ENCODE measurements at regions not wholly inside any gene's neighbourhood (a gene's known extent, or its start where the extent isn't known, plus 50 kb on each side); places are given as distances from the start of the nearest gene placed in this dataset.

DNA sequence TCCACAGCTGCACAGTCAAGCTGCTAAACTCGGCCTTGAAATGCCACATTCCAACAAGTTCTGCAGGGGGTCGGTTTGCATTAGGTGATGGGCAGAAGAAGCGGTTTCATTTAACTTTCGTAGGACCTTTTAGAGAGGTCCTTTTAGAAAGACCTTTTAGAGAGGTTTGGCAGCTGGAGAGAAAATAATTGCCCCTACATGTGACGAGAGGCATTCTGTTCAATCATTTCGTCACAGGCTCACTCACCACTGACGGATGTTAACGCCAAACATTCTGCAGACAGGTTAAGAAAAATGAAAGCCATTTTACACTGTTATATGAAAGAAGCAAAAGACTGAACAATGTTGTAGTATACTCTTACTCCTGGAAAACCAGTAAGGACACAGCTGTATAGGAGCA, 76.5 kb upstream of the ZNF423 start:
- TF ChIP-seq, protein P1, sequence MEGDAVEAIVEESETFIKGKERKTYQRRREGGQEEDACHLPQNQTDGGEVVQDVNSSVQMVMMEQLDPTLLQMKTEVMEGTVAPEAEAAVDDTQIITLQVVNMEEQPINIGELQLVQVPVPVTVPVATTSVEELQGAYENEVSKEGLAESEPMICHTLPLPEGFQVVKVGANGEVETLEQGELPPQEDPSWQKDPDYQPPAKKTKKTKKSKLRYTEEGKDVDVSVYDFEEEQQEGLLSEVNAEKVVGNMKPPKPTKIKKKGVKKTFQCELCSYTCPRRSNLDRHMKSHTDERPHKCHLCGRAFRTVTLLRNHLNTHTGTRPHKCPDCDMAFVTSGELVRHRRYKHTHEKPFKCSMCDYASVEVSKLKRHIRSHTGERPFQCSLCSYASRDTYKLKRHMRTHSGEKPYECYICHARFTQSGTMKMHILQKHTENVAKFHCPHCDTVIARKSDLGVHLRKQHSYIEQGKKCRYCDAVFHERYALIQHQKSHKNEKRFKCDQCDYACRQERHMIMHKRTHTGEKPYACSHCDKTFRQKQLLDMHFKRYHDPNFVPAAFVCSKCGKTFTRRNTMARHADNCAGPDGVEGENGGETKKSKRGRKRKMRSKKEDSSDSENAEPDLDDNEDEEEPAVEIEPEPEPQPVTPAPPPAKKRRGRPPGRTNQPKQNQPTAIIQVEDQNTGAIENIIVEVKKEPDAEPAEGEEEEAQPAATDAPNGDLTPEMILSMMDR (IDR thresholded peaks at IDR 0.05 in 2 of 3, conservative IDR thresholded peaks at IDR 0.05 in 1 of 3; ENCODE audit: control insufficient read depth in 2 of 3, extremely low read depth in 1 of 3, insufficient read depth in 1 of 3, low read depth in 3 of 3, low read length in 3 of 3) = no peak
- no peak for TF ChIP-seq HDAC6 (IDR thresholded peaks at IDR 0.05; ENCODE audit: unreplicated experiment)
- TF ChIP-seq, protein P2, sequence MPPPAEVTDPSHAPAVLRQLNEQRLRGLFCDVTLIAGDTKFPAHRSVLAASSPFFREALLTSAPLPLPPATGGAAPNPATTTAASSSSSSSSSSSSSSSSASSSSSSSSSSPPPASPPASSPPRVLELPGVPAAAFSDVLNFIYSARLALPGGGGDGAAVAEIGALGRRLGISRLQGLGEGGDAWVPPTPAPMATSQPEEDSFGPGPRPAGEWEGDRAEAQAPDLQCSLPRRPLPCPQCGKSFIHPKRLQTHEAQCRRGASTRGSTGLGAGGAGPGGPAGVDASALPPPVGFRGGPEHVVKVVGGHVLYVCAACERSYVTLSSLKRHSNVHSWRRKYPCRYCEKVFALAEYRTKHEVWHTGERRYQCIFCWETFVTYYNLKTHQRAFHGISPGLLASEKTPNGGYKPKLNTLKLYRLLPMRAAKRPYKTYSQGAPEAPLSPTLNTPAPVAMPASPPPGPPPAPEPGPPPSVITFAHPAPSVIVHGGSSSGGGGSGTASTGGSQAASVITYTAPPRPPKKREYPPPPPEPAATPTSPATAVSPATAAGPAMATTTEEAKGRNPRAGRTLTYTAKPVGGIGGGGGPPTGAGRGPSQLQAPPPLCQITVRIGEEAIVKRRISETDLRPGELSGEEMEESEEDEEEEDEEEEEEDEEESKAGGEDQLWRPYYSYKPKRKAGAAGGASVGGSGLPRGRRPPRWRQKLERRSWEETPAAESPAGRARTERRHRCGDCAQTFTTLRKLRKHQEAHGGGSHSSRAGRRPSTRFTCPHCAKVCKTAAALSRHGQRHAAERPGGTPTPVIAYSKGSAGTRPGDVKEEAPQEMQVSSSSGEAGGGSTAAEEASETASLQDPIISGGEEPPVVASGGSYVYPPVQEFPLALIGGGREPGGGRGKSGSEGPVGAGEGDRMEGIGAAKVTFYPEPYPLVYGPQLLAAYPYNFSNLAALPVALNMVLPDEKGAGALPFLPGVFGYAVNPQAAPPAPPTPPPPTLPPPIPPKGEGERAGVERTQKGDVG (CRISPR knock-in tag; IDR thresholded peaks at IDR 0.05) = no peak
- TF ChIP-seq SMC3 (IDR thresholded peaks at IDR 0.05; ENCODE audit: borderline replicate concordance, low read length) = no peak
- TF ChIP-seq NFYB (IDR thresholded peaks at IDR 0.05; ENCODE audit: insufficient read depth, low read depth, low read length) = no peak
- TF ChIP-seq KDM1A (IDR thresholded peaks at IDR 0.05; ENCODE audit: borderline replicate concordance) = no peak
- TF ChIP-seq POLR2AphosphoS2 (IDR thresholded peaks at IDR 0.05; ENCODE audit: low read depth, low read length) = no peak
- no peak for TF ChIP-seq POLR2A (IDR thresholded peaks at IDR 0.05; ENCODE audit: low read depth, low read length)
- TF ChIP-seq, protein P3, sequence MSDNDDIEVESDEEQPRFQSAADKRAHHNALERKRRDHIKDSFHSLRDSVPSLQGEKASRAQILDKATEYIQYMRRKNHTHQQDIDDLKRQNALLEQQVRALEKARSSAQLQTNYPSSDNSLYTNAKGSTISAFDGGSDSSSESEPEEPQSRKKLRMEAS (IDR thresholded peaks at IDR 0.05; ENCODE audit: low read depth, low read length) = no peak
- no peak for TF ChIP-seq EGR1 (IDR thresholded peaks at IDR 0.05; ENCODE audit: borderline replicate concordance in 1 of 2, low read depth in 2 of 2, low read length in 2 of 2)
- TF ChIP-seq SMAD5 (IDR thresholded peaks at IDR 0.05; ENCODE audit: low read depth) = no peak
- no peak for TF ChIP-seq IKZF1 (conservative IDR thresholded peaks at IDR 0.05)
- TF ChIP-seq, protein P4, sequence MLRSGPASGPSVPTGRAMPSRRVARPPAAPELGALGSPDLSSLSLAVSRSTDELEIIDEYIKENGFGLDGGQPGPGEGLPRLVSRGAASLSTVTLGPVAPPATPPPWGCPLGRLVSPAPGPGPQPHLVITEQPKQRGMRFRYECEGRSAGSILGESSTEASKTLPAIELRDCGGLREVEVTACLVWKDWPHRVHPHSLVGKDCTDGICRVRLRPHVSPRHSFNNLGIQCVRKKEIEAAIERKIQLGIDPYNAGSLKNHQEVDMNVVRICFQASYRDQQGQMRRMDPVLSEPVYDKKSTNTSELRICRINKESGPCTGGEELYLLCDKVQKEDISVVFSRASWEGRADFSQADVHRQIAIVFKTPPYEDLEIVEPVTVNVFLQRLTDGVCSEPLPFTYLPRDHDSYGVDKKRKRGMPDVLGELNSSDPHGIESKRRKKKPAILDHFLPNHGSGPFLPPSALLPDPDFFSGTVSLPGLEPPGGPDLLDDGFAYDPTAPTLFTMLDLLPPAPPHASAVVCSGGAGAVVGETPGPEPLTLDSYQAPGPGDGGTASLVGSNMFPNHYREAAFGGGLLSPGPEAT (IDR thresholded peaks at IDR 0.05; ENCODE audit: low read depth) = no peak
- TF ChIP-seq, protein P5, sequence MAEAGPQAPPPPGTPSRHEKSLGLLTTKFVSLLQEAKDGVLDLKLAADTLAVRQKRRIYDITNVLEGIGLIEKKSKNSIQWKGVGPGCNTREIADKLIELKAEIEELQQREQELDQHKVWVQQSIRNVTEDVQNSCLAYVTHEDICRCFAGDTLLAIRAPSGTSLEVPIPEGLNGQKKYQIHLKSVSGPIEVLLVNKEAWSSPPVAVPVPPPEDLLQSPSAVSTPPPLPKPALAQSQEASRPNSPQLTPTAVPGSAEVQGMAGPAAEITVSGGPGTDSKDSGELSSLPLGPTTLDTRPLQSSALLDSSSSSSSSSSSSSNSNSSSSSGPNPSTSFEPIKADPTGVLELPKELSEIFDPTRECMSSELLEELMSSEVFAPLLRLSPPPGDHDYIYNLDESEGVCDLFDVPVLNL (IDR thresholded peaks at IDR 0.05; ENCODE audit: low read depth, low read length) = no peak

Measured in GM12878 (cell line).